ENCODE measurements at regions not wholly inside any gene's neighbourhood (a gene's known extent, or its start where the extent isn't known, plus 50 kb on each side); places are given as distances from the start of the nearest gene placed in this dataset.

- CTCF ChIA-PET, result no interaction called here
- no peak for TF ChIP-seq CTCF (IDR thresholded peaks at IDR 0.05)
- no peak for TF ChIP-seq REST (IDR thresholded peaks at IDR 0.05; ENCODE audit: insufficient read depth in 1 of 2, low read depth in 2 of 2, low read length in 1 of 2)
- no peak for TF ChIP-seq SIN3A (IDR thresholded peaks at IDR 0.05; ENCODE audit: borderline replicate concordance, insufficient read depth, low read depth, low read length)
- no peak for TF ChIP-seq TCF7L2 (IDR thresholded peaks at IDR 0.05; ENCODE audit: low read depth, low read length)
- no peak for TF ChIP-seq POLR2AphosphoS5 (IDR thresholded peaks at IDR 0.05; ENCODE audit: low read depth, low read length)
- no TSS peak for BruUV-seq (replicated peaks)
- ATAC-seq (no peak), DNase-seq (ENCODE audit: low read depth, low spot score) (no peak)
- peaks cover 21% of the 10 kb centered on the region for H3K9me3 ChIP-seq (ENCODE audit: control insufficient read depth, insufficient read depth, low read depth, low read length)
- in situ Hi-C loops (cut with HindIII; ENCODE audit: low pct_unique_long_range_greater_than_20kb, low sequenced_read_pairs) (no loop called here), intact Hi-C loops (cut with micrococcal nuclease; ENCODE audit: unreplicated experiment) (no loop called here)
- no peak overlapping the region for H3K27ac ChIP-seq (ENCODE audit: low read length)
- H3K27me3 ChIP-seq (ENCODE audit: control insufficient read depth, insufficient read depth, low read length), result no peaks in the 10 kb centered on the region
- no peaks in the 10 kb centered on the region for H3K4me1 ChIP-seq (ENCODE audit: control insufficient read depth, insufficient read depth, low read length)
- 0 out of 2 replicates have a peak, but pooled peaks cover 2% of the 10 kb centered on the region for H3K36me3 ChIP-seq (ENCODE audit: control insufficient read depth, insufficient read depth, low read length)
- POLR2A ChIA-PET, result no interaction called here
- H3K4me3 ChIP-seq (ENCODE audit: low read depth in 2 of 2, low read length in 2 of 2), result no peak overlapping the region
These were observed 707.0 kb downstream of the AMY1C start for GRCh38 chr1:104456724-104457123.

- BruUV-seq (replicated peaks), result no TSS peak
- peaks cover 21% of the 10 kb centered on the region for H3K9me3 ChIP-seq (ENCODE audit: control insufficient read depth, insufficient read depth, low read depth, low read length)
These were observed 710.2 kb downstream of the AMY1C start for GRCh38 chr1:104459886-104460285.

More at GRCh38 chr1:104459886-104460285, 710.2 kb downstream of the AMY1C start:
- Histone ChIP-seq H3K36me3 (ENCODE audit: control insufficient read depth, insufficient read depth, low read length) (0 out of 2 replicates have a peak, but pooled peaks cover 2% of the 10 kb centered on the region), H3K4me1 (ENCODE audit: control insufficient read depth, insufficient read depth, low read length) (no peaks in the 10 kb centered on the region), H3K27ac (ENCODE audit: low read length) (no peak overlapping the region), H3K4me3 (ENCODE audit: low read depth in 2 of 2, low read length in 2 of 2) (no peak overlapping the region), H3K27me3 (ENCODE audit: control insufficient read depth, insufficient read depth, low read length) (no peaks in the 10 kb centered on the region)
- TF ChIP-seq CTCF (IDR thresholded peaks at IDR 0.05) (no peak), TCF7L2 (IDR thresholded peaks at IDR 0.05; ENCODE audit: low read depth, low read length) (no peak), SIN3A (IDR thresholded peaks at IDR 0.05; ENCODE audit: borderline replicate concordance, insufficient read depth, low read depth, low read length) (no peak), POLR2AphosphoS5 (IDR thresholded peaks at IDR 0.05; ENCODE audit: low read depth, low read length) (no peak), REST (IDR thresholded peaks at IDR 0.05; ENCODE audit: insufficient read depth in 1 of 2, low read depth in 2 of 2, low read length in 1 of 2) (no peak)
- intact Hi-C loops (cut with micrococcal nuclease; ENCODE audit: unreplicated experiment) (no loop called here), in situ Hi-C loops (cut with HindIII; ENCODE audit: low pct_unique_long_range_greater_than_20kb, low sequenced_read_pairs) (no loop called here)
- CTCF ChIA-PET, result no interaction called here
- POLR2A ChIA-PET, result no interaction called here
- DNase-seq (ENCODE audit: low read depth, low spot score), result no peak
- no peak for ATAC-seq

Data from Panc1 (cell line).